B cell (primary cell): ENCODE measurements at regions not wholly inside any gene's neighbourhood (a gene's known extent, or its start where the extent isn't known, plus 50 kb on each side); places are given as distances from the start of the nearest gene placed in this dataset.

Experiments used
- EZH2 ChIP-seq: IDR thresholded peaks from 2 replicates; pipeline ENCODE4 v1.6.1; 2012; ENCODE audit warnings: borderline replicate concordance, low read depth, mild to moderate bottlenecking, moderate library complexity, low read length; ENCODE audit not compliant: insufficient read depth, poor library complexity, severe bottlenecking
- TF ChIP-seq, protein P1 (sequence below): fragments of 200-600 bp; IDR thresholded peaks from one replicate; pipeline ENCODE4 v1.8.0; 2022; ENCODE audit warnings: antibody characterized with exemption, mild to moderate bottlenecking

DNA sequence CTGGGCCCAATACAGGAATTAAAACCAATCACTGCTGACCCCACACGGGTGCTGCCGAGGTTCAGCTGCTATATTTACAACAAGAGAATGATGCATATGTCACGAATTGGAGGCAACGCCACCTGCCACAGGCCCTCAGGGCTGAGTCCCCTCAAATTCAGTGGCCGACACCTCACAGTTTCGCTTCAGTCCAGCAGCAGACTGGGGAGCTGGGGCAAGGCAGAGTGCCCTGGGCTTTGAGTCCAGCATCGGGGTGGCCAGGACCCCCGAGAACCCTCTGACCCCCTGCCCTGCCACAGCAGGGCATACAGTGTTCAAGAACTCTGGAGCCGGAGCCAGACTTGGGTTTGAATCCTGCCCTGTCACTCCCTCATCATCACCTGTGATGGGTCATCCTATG is 247.2 kb downstream of the CTTN start:
- TF ChIP-seq, protein P1, sequence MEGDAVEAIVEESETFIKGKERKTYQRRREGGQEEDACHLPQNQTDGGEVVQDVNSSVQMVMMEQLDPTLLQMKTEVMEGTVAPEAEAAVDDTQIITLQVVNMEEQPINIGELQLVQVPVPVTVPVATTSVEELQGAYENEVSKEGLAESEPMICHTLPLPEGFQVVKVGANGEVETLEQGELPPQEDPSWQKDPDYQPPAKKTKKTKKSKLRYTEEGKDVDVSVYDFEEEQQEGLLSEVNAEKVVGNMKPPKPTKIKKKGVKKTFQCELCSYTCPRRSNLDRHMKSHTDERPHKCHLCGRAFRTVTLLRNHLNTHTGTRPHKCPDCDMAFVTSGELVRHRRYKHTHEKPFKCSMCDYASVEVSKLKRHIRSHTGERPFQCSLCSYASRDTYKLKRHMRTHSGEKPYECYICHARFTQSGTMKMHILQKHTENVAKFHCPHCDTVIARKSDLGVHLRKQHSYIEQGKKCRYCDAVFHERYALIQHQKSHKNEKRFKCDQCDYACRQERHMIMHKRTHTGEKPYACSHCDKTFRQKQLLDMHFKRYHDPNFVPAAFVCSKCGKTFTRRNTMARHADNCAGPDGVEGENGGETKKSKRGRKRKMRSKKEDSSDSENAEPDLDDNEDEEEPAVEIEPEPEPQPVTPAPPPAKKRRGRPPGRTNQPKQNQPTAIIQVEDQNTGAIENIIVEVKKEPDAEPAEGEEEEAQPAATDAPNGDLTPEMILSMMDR = no peak
- no peak for TF ChIP-seq EZH2
